ENCODE measurements at regions not wholly inside any gene's neighbourhood (a gene's known extent, or its start where the extent isn't known, plus 50 kb on each side); places are given as distances from the start of the nearest gene placed in this dataset.

- no peak for TF ChIP-seq EZH2 (IDR thresholded peaks at IDR 0.05; ENCODE audit: borderline replicate concordance, low read depth, low read length, severe bottlenecking)
- TF ChIP-seq, protein P1, sequence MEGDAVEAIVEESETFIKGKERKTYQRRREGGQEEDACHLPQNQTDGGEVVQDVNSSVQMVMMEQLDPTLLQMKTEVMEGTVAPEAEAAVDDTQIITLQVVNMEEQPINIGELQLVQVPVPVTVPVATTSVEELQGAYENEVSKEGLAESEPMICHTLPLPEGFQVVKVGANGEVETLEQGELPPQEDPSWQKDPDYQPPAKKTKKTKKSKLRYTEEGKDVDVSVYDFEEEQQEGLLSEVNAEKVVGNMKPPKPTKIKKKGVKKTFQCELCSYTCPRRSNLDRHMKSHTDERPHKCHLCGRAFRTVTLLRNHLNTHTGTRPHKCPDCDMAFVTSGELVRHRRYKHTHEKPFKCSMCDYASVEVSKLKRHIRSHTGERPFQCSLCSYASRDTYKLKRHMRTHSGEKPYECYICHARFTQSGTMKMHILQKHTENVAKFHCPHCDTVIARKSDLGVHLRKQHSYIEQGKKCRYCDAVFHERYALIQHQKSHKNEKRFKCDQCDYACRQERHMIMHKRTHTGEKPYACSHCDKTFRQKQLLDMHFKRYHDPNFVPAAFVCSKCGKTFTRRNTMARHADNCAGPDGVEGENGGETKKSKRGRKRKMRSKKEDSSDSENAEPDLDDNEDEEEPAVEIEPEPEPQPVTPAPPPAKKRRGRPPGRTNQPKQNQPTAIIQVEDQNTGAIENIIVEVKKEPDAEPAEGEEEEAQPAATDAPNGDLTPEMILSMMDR (IDR thresholded peaks at IDR 0.05; ENCODE audit: borderline replicate concordance, extremely low read depth, low read length, poor library complexity, severe bottlenecking) = no peak
Observed at GRCh38 chrX:122890729-122891128, 293.3 kb upstream of the GRIA3 start.

Data from DND-41 (cell line).